CD4-positive, alpha-beta T cell treated with Interferon gamma for 1 hour (primary cell): ENCODE measurements at regions not wholly inside any gene's neighbourhood (a gene's known extent, or its start where the extent isn't known, plus 50 kb on each side); places are given as distances from the start of the nearest gene placed in this dataset.

Source experiments
- DNase-seq: peaks from one replicate; pipeline ENCODE4 v3.0.0-alpha.2; 2020

DNA sequence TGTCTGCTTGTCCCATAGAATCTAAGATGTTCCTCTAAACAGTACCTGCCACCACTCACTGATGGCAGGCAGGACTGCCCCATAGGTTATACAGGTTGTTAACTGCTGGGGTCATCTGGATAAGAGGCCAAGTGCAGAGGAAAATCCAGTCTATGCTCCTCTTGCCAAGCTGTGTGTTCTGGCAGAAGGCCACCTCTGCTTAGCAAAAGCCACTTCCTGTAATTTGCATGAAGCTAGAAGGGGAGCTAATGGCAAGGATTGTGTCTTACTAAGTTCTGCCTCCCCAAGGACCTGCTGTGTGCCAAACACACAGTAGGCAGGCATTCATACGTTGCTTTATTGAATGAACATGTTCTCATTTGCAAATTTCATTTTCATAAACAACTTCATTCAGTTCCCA is 445.4 kb downstream of the BCL11B start:
- no peak for DNase-seq

DNA sequence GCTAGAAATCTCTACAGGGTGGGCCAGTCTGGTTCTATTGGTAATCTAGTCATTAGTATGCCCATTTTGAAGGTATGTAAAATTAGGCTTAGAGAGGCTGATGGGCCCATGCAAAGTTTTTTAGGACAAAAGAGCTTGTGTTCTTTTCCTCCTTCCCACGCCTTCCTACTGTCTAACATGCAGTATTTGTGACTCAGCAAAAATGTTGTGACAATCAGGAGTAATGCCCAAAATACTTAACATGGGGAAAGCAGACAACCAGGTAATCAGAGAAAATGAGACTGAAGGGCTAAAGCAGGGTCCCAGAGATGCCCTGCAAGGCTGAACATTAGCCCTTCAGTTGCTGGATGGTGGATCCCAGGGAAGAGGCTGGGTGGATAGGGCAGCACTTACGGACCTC is 437.9 kb downstream of the BCL11B start:
- no peak for DNase-seq

DNA sequence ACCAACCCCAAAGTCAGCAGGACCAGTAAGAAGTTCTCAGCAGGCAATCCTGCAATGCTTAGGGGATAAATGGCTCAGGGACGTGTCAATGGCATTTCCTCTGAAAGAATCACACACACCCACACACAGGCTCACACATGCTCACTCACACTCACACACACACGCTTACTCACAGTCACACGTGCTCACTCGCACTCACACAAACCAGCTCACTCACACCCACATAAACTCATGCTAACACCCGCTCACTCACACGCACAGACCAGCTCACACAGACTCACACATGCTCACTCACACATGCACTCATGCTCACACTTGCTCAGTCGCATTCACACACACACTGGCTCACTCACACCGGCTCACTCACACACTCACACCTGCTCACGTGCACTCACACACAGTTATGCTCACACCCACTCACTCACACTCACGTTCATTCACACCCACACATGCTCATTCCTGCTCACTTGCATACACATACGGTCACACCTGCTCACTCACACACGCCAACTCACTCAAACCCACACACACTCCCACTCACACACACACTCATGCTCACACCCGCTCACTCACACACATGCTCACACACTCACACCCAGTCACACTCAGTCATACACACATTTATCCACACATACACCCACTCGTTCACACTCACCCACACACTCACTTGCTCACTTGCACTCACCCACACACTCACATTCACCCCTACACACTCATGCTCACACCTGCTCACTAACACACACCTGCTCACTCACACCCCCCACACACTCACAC is 436.8 kb downstream of the BCL11B start:
- no peak for DNase-seq

DNA sequence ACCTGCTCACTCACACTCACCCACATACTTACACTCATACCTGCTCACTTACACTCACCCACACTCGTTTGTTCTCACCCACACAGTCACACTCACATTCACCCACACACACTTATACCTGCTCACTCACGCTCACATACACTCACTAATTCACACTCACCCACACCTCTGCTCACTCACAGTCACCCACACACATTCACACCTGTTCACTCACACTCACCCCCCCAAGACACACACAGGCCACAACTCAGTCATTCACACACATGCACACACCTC is 436.2 kb downstream of the BCL11B start:
- no peak for DNase-seq

DNA sequence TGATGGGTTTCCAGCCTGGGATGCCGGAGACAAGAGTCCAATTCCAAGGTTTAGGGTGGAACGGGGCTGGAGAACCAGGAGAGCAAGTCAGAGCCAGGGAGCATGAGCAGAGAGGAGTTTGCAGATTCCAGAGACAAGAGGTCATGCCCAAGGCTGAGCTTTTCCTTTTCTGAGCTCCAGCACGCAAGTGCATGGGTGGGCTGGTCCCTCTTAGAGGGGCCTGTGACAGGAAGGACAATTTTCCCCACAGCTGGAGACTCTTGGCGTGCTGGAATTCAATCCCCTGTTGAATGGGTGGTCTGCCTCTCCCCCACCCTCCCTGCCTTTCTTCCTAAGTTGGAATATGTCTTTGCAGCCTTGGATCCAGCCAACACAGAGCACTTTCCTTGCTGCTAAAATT is 431.9 kb downstream of the BCL11B start:
- no peak for DNase-seq

DNA sequence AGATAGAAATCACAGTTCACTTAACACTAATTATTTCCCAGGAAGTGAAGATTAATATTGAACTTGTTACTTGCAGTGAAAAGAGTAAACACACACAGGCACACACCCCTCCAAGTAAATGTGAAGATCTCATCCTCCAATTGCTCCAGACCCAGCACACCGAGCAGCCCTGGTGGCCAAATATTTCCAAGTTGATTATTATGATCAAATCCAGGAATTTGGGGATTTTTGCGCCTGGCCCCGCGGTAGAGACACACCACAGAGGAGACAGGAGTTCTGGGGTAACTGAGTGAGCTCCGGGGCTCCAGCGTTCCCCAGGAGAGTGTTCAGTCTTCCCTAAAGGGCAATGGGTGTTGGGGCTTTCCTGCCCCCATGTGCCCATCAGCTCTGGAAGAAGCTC is 431.5 kb downstream of the BCL11B start:
- no peak for DNase-seq

DNA sequence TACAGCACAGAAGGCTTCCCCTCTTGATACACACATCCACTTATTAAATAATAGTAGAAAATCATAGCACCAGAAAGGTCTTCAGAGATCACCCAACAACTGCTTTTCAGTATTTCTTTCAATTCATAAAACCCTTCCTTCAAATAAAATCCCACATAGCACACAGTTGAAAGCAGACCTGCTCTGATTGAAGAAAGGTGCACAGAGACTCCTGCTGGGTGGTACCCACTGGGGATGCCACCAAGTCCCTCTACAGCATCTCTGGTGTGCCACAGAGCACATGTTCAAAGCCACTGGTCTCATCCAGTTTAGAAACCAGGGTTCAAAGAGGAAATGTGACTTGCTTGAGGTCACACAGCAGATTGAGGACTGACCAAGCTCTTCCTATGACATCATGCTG is 427.5 kb downstream of the BCL11B start:
- no peak for DNase-seq

DNA sequence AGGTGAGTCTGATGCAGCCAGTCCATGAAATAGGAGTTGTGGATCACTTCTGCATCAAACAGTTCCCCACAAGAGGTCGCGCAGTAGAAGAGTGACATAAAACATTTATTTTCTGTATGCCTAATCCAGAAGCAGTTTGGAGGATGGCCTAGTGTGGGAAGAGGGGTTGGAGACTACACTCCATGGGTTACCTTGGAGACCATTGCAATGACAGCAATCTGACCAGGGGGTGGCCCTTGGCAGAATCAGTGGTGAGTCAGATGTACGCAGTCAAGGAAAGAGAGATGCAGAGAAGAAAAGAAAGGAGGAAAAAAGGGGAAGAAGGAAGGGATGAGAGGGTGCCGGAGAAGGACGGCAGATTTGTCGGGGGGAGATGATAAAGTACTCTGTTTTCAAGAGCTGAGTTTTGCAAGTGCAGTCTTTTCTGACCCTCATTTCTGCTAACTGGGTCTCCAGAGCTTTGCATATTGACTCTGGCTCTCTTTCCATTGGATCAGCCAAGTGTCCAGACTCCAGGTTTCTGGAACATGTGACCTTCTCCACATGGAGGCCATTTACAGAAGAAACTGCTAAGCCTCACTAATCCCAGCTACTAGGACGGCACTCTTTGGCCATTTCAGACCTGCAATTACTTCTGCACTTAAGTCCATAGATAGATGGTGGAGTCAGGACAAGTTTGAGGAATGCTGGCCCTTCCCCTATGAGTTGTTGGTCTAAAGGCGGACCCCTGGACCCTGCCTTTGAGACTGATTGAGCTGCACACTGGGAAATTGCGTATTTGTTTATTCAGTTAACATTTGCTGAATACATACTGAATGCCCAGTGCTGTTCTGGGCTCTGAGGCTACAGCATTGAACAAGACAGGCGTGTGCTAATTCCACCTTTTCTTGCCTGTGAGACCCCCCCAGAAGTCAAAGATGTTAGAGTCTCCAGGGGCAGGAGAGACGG is 424.2 kb downstream of the BCL11B start:
- no peak for DNase-seq

DNA sequence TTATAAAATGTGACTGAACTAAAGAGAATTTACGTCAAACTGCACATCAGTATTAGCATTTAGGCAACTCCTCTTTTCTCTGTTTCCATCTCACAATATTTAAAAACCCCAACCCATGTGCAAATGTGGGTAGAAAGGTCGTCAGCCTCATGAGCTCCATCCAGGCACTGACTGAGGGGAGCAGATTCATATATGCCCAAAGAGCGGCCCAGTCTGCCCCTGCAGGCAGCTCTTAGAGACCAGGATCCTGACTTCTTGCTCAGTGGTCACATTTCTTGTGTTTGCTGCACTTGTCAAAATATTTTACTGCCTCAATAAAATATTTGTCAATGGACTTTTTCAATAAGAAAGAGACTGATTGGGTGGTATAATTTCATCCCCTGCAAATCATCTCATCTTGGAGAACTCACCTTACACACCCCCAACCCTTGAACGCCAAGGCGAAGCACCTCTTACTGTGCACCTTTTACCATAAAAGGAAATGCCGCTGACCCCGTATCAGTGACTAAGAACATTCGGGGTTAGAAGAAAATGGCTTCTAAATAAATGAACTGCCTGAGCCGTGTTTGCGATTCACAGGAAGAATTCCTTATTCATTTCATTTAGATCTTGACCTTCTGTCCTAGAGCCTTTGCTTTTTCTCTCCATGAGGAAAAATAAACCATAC is 418.8 kb downstream of the BCL11B start:
- DNase-seq = no peak

DNA sequence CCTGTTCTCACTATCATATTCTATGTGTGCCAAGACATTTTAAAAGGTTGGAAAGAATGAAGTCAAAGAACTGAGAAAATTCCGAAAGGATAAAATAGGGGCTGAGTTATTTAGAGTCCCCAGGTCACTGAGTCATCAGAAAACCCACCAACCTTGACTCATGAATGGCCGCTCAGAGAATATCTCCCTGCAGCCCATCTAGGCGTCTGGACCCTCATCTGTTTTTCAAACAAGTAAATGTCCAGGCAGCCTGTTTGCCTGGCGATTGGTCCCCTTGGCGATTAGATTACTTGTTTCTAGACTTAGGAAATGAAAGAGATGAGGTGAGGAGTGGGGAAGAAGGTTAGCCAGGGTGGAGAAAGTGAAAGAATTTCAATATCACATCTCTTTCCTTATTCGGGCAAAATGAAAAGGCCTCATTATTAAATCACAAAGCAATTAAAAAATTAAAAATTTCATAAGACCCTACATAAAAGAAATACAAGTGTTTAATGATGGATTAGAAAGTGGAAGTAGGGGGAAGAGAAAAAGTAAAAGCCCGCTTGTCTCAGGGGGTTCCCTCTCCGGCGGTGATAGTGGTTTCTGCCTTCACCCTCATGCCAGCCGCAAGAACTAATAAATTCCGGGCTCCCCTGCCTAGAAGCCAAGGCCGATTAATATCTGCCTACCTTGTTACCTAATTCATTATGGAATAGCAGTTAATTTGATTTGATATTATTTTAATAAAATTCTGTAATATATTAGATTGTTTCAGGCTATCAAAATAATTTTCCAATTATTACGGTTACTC is 415.9 kb downstream of the BCL11B start:
- no peak for DNase-seq

DNA sequence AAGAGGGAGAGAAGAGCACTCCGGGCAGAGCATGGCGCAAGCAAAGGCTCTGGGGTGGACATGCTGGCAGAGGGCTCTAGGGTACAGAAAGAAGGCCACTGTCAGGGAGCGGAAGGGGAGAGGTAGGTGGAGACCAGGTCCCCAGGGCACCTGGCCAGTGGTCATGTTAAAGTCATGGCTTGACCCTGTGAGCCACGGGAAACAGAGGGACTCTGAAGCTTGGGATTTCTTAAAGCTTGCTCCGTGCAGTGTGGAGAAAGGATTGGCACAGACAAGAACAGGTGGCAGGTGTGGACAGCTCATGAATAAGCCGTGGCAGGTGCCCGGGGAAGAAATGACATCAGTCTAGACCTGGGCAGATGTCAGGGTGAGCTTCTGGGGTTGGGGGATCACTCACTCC is 413.8 kb downstream of the BCL11B start:
- DNase-seq = no peak

DNA sequence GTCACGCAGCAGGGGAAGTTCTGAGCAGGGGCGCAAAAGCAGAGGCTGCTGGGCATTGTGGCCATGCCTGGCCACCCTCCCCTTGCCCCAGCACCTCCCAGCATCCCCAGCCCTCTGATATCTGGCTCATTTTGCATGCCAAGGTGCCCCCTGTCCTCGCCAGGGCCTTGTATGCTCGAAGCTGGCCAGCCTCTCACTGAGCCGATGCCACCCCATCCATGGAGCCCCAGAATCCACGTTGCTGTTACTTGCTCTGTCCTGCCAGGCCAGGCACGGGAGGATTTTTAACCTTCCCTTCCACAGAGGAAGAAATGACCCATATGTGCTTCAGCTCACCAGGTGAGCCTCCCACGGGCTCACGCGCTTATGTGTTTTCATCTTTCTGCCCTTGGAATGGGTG is 413.4 kb downstream of the BCL11B start:
- DNase-seq = no peak

DNA sequence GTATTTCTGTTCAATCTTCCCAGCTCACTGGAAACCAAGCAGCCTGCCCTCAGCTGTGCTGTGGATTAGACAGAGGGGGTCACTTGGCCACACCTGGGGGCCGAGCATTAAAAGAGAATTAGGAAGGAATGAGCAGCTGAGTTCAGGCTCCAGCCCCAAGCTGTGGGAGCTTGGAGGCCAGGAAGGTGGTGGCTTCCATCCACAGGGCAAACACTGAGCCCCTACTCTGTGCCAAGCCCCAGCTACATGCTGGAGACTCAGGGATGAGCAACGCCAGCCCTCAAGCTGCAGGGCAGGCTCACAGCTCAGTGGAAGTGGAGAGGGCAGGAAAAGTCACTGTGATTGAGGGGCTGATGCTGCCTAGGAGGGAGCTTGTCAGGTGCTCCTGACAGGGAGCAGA is 412.7 kb downstream of the BCL11B start:
- DNase-seq = no peak

DNA sequence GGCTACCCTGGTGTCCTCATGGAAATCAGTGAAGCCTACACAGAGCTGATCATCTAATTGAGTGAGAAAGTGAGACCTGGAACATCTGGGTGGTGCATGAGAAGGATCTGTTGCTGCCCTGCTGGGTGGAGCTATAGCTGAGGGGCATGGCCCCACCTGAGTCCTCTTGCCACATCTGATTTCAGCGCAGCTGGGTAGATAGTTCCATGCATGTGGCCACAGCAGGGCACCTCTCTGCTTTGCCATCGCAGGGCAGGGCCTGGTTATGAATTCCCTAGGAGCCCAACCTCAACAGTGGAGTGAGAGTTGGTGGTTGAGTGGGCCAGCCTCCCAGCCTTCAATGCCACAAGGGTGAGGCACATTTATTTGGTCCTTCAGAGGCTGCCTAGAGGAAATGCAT is 407.8 kb downstream of the BCL11B start:
- no peak for DNase-seq

DNA sequence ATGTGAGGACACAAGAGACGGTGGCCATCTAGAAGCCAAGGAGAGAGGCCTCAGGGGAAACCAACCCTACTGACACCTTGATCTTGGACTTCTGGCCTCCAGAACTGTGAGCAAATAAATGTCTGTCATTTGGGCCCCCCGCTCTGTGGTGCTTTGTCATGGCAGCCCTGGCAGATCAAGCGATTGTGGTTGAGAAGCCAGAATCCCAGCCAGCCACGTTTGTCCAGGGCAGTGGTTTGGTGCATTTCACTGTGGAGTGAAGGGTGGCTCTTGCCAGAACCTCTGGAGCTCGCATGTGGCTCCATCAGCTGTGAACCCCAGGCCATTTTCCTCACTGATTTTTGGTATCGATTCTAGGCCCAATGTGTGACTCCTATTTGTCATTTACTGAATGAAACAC is 404.9 kb downstream of the BCL11B start:
- no peak for DNase-seq

DNA sequence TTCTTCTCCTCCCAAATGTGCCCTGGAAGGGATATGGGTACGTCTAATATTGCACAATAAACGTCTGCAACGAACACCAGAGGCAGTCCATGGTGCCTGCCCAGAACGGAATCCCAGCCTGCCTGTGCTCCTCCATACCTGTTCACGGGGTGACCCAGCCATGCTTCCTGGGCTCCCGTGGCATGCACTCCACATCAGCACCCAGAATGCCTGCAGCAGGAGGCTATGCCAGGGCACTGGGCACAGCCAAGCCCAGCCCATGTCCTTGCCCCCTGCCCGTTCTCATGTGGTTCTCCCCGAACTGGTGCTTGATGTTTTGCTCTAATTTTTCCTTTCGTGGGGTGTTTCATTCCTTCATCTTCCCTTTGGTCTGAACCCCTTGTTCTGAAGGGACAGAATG is 404.3 kb downstream of the BCL11B start:
- no peak for DNase-seq

DNA sequence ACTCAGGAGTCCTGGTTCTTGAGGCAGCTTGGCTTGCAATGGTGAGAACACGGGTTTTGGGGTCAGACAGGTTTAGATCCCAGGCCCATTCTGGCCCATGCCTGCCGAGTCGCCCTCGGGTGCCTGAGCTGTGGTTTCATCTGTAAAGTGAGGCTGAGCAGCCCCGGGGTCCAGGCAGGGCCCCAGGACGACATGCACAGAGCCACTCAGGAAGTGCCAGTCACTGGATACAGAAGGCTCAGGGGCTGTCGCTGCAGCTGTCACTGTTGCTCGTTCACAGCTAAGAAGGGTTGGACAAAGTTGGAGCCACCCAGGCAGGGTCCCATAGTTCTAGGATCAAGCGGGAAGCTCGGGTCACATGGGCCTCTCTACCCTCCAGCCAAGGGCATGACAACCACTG is 403.1 kb downstream of the BCL11B start:
- no peak for DNase-seq

DNA sequence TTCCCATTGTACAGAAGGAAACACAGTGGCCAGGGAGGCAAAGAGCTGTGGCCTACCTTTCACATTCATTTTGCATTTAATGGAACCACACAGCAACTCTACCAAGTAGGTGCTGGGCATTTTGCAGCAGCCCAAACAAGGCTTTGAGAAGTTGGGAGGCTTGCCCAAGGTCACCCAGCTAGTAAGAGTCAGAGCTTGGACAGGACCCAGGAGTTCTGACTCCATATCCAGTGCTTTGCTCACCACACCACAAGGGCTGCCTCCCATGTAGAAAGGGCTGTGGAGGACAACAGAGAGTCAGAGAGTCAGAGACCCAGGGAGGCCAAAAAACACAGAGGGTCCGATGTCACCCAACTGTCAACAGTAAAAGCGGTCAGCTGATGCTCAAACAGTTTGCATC is 400.2 kb downstream of the BCL11B start:
- DNase-seq = no peak

DNA sequence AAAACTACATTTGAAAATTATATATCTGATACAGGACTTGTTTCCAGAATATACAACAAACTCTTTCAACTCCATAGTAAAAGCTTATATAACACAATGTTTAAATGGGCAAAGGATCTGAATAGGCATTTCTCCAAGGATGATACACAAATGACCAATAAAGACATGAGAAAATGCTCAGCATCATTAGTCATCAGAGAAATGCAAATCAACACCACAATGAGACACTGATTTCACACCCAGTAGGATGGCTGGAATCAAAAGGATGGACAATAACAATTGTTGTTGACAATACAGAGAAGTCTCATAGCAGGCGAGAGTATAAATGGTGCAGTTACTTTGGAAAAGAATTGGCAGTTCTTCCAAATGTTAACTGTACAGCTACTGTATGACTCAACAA is 394.9 kb downstream of the BCL11B start:
- no peak for DNase-seq

DNA sequence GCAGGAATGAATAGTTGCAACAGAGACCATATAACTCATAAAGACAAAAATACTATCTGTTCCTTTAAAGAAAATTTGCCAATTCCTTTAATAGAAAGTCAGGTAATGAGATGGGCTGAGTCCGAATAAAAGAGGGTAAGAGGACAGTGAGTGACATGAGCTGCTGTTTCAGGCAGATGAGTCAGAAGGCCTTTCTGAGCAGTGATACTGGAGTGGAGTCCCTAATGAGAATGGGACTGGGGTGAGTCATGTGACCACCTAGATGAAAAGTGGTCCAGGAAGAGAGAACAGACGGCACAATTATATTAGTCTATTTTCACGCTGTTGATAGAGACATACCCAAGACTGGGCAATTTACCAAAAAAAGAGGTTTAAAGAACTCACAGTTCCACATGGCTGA is 393.7 kb downstream of the BCL11B start:
- no peak for DNase-seq

DNA sequence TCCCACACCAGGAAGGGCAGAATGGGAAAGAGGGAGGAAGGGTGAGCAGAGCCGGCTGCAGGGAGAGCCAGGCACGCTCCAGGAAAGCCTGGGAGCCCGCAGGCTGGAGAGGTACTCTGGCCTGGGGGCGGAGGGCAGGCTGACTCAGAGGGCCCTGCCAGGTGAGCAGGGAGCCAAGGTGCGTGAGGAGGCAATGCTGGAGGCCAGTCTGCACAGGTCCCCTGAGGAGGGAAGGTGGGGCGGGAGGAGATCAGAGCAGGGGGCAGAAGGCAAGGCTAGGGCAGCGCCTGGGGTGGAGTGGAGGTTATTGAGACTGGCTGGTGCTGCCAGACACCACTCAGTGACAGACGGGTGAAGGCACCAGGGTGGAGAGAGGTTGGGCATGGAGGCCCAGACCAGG is 385.0 kb downstream of the BCL11B start:
- no peak for DNase-seq

DNA sequence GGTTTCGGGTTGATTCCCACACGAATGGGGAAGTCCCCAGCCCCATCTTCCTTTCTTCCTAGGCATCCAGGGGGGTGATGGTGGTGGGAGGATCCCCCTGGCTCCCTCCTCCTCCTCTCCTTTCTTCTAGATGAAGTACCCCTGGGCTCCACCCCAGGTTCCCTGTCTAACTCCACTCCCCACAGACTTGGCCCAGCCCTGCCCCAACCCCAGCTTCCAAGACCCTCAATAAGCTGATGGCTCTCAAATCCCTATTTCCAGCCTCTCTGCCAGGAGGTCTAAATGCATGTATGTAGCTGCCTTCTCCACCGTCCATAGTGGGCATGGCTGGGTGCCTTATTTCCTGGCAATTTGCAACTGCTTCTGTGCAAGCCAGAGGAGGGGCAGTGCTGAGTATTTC is 383.7 kb downstream of the BCL11B start:
- no peak for DNase-seq
